GM10248 (cell line): ENCODE measurements at regions not wholly inside any gene's neighbourhood (a gene's known extent, or its start where the extent isn't known, plus 50 kb on each side); places are given as distances from the start of the nearest gene placed in this dataset.

ENCODE experiments used
- CTCF ChIA-PET: fragments of 300-600 bp; sonication (Branson Sonifier 250); formaldehyde crosslinking; extraction: SDS; loops from one replicate; lab custom pipeline; 2021; ENCODE audit warnings: antibody characterized with exemption; lab: Yijun Ruan, JAX
- POLR2A ChIA-PET: fragments of 350-650 bp; sonication (Branson Sonifier 250); formaldehyde crosslinking; extraction: SDS; loops from one replicate; lab custom pipeline; 2020; ENCODE audit warnings: antibody characterized with exemption; lab: Yijun Ruan, JAX
- DNase-seq: peaks from one replicate; pipeline ENCODE4 v3.0.0; 2012; ENCODE audit errors: extremely low spot score
- CTCF ChIP-seq: IDR thresholded peaks from 2 replicates; pipeline ENCODE4 v1.5.1; 2012; ENCODE audit warnings: mild to moderate bottlenecking, low read depth; ENCODE audit errors: extremely low read depth, missing control alignments, control extremely low read depth

GRCh38 chr2:175525975-175526374, 344.5 kb upstream of the ATP5MC3 start:
- TF ChIP-seq CTCF: no peak
- CTCF ChIA-PET: no interaction called here
- no peak for DNase-seq
- POLR2A ChIA-PET: no interaction called here

- POLR2A ChIA-PET: no interaction called here
- no peak for DNase-seq
- CTCF ChIA-PET: interaction anchor here (2.0 kb wide), 1 partner anchor 10 kb away, joined by 8 read pairs; no protein-coding TSS in a partner anchor
- TF ChIP-seq CTCF: no peak
Measured at GRCh38 chr2:175523001-175523400, 341.5 kb upstream of the ATP5MC3 start.

- TF ChIP-seq CTCF: no peak
- DNase-seq: no peak
- ChIA-PET CTCF (no interaction called here), POLR2A (no interaction called here)
Measured at GRCh38 chr2:175518206-175518605, 336.7 kb upstream of the ATP5MC3 start.

- no peak for DNase-seq
Measured at GRCh38 chr2:175516555-175516954, 335.0 kb upstream of the ATP5MC3 start.

GRCh38 chr2:175500255-175500654, 318.7 kb upstream of the ATP5MC3 start:
- no peak for TF ChIP-seq CTCF
- DNase-seq: no peak
- ChIA-PET CTCF (no interaction called here), POLR2A (no interaction called here)

More at GRCh38 chr2:175516555-175516954, 335.0 kb upstream of the ATP5MC3 start:
- ChIA-PET POLR2A (no interaction called here), CTCF (no interaction called here)
- no peak for TF ChIP-seq CTCF

- TF ChIP-seq CTCF: no peak
- POLR2A ChIA-PET: no interaction called here
- DNase-seq: no peak
- CTCF ChIA-PET: no interaction called here
Measured at GRCh38 chr2:175490360-175490791, 308.9 kb upstream of the ATP5MC3 start.
